ENCODE measurements at regions not wholly inside any gene's neighbourhood (a gene's known extent, or its start where the extent isn't known, plus 50 kb on each side); places are given as distances from the start of the nearest gene placed in this dataset.

- no peaks in the 10 kb centered on the region for H3K36me3 Mint-ChIP-seq (ENCODE audit: low read depth)
- DNase-seq: no peak
- peaks cover 5% of the 10 kb centered on the region for H3K27me3 Mint-ChIP-seq
- no peak for ATAC-seq
- H3K27ac Mint-ChIP-seq: no peak overlapping the region
- H3K4me3 Mint-ChIP-seq: no peak overlapping the region
- no peaks in the 10 kb centered on the region for H3K9me3 ChIP-seq (ENCODE audit: control insufficient read depth, low read length, poor library complexity, severe bottlenecking)
- H3K4me1 Mint-ChIP-seq: peaks cover 6% of the 10 kb centered on the region
These were observed 171.2 kb upstream of the GBE1 start for GRCh38 chr3:81932681-81933080.

GRCh38 chr3:81931265-81932251, 170.1 kb upstream of the GBE1 start:
- Mint-ChIP-seq H3K36me3 (ENCODE audit: low read depth) (no peaks in the 10 kb centered on the region), H3K4me3 (no peak overlapping the region), H3K27me3 (peaks cover 5% of the 10 kb centered on the region), H3K4me1 (peaks cover 6% of the 10 kb centered on the region), H3K27ac (no peak overlapping the region)
- ATAC-seq (no peak), DNase-seq (no peak)
- H3K9me3 ChIP-seq (ENCODE audit: control insufficient read depth, low read length, poor library complexity, severe bottlenecking): no peaks in the 10 kb centered on the region

- H3K9me3 ChIP-seq (ENCODE audit: control insufficient read depth, low read length, poor library complexity, severe bottlenecking): no peaks in the 10 kb centered on the region
- ATAC-seq (no peak), DNase-seq (no peak)
- no peak overlapping the region for H3K4me3 Mint-ChIP-seq
- H3K36me3 Mint-ChIP-seq (ENCODE audit: low read depth): no peaks in the 10 kb centered on the region
- peaks cover 6% of the 10 kb centered on the region for H3K4me1 Mint-ChIP-seq
- no peak overlapping the region for H3K27ac Mint-ChIP-seq
- peaks cover 5% of the 10 kb centered on the region for H3K27me3 Mint-ChIP-seq
These were observed 168.3 kb upstream of the GBE1 start for GRCh38 chr3:81929697-81930096.

- no peak overlapping the region for H3K27ac Mint-ChIP-seq
- H3K27me3 Mint-ChIP-seq: peaks cover 4% of the 10 kb centered on the region
- peaks cover 6% of the 10 kb centered on the region for H3K4me1 Mint-ChIP-seq
- H3K36me3 Mint-ChIP-seq (ENCODE audit: low read depth): no peaks in the 10 kb centered on the region
- no peaks in the 10 kb centered on the region for H3K9me3 ChIP-seq (ENCODE audit: control insufficient read depth, low read length, poor library complexity, severe bottlenecking)
- H3K4me3 Mint-ChIP-seq: no peak overlapping the region
- ATAC-seq: no peak
- no peak for DNase-seq
These were observed 166.4 kb upstream of the GBE1 start for GRCh38 chr3:81927811-81928210.

- no peak overlapping the region for H3K4me3 Mint-ChIP-seq
- DNase-seq (no peak), ATAC-seq (no peak)
- H3K9me3 ChIP-seq (ENCODE audit: control insufficient read depth, low read length, poor library complexity, severe bottlenecking): peaks cover 3% of the 10 kb centered on the region
- peaks cover 6% of the 10 kb centered on the region for H3K4me1 Mint-ChIP-seq
- H3K27ac Mint-ChIP-seq: no peak overlapping the region
- peaks cover 6% of the 10 kb centered on the region for H3K27me3 Mint-ChIP-seq
- H3K36me3 Mint-ChIP-seq (ENCODE audit: low read depth): no peaks in the 10 kb centered on the region
These were observed 163.9 kb upstream of the GBE1 start for GRCh38 chr3:81925385-81925784.

- Mint-ChIP-seq H3K27ac (no peak overlapping the region), H3K27me3 (peaks cover 8% of the 10 kb centered on the region), H3K36me3 (ENCODE audit: low read depth) (no peaks in the 10 kb centered on the region), H3K4me1 (no peaks in the 10 kb centered on the region), H3K4me3 (no peak overlapping the region)
- DNase-seq (no peak), ATAC-seq (no peak)
- peaks cover 3% of the 10 kb centered on the region for H3K9me3 ChIP-seq (ENCODE audit: control insufficient read depth, low read length, poor library complexity, severe bottlenecking)
These were observed 161.6 kb upstream of the GBE1 start for GRCh38 chr3:81923038-81923437.

- Mint-ChIP-seq H3K4me3 (no peak overlapping the region), H3K27ac (no peak overlapping the region), H3K27me3 (peaks cover 15% of the 10 kb centered on the region), H3K4me1 (no peaks in the 10 kb centered on the region), H3K36me3 (ENCODE audit: low read depth) (no peaks in the 10 kb centered on the region)
- DNase-seq: no peak
- ATAC-seq: no peak
- H3K9me3 ChIP-seq (ENCODE audit: control insufficient read depth, low read length, poor library complexity, severe bottlenecking): peaks cover 3% of the 10 kb centered on the region
These were observed 161.0 kb upstream of the GBE1 start for GRCh38 chr3:81922404-81922803.

GRCh38 chr3:81920816-81921215, 159.4 kb upstream of the GBE1 start:
- peaks cover 3% of the 10 kb centered on the region for H3K9me3 ChIP-seq (ENCODE audit: control insufficient read depth, low read length, poor library complexity, severe bottlenecking)
- ATAC-seq (no peak), DNase-seq (no peak)
- H3K4me3 Mint-ChIP-seq: no peak overlapping the region
- H3K27me3 Mint-ChIP-seq: peaks cover 23% of the 10 kb centered on the region
- no peaks in the 10 kb centered on the region for H3K4me1 Mint-ChIP-seq
- H3K36me3 Mint-ChIP-seq (ENCODE audit: low read depth): no peaks in the 10 kb centered on the region
- no peak overlapping the region for H3K27ac Mint-ChIP-seq

GRCh38 chr3:81916890-81917289, 155.4 kb upstream of the GBE1 start:
- H3K4me1 Mint-ChIP-seq: no peaks in the 10 kb centered on the region
- no peaks in the 10 kb centered on the region for H3K36me3 Mint-ChIP-seq (ENCODE audit: low read depth)
- no peak for DNase-seq
- no peak overlapping the region for H3K27ac Mint-ChIP-seq
- no peak for ATAC-seq
- H3K27me3 Mint-ChIP-seq: peaks cover 23% of the 10 kb centered on the region
- peaks cover 2% of the 10 kb centered on the region for H3K9me3 ChIP-seq (ENCODE audit: control insufficient read depth, low read length, poor library complexity, severe bottlenecking)
- no peak overlapping the region for H3K4me3 Mint-ChIP-seq

GRCh38 chr3:81913886-81914663, 152.6 kb upstream of the GBE1 start:
- Mint-ChIP-seq H3K27me3 (peaks cover 18% of the 10 kb centered on the region), H3K4me1 (no peaks in the 10 kb centered on the region), H3K4me3 (no peak overlapping the region), H3K27ac (no peak overlapping the region), H3K36me3 (ENCODE audit: low read depth) (peaks cover 2% of the 10 kb centered on the region)
- H3K9me3 ChIP-seq (ENCODE audit: control insufficient read depth, low read length, poor library complexity, severe bottlenecking): no peaks in the 10 kb centered on the region
- DNase-seq: no peak
- no peak for ATAC-seq

- ATAC-seq (no peak), DNase-seq (no peak)
- Mint-ChIP-seq H3K36me3 (ENCODE audit: low read depth) (peaks cover 2% of the 10 kb centered on the region), H3K27ac (no peak overlapping the region), H3K4me3 (no peak overlapping the region), H3K4me1 (no peaks in the 10 kb centered on the region), H3K27me3 (peaks cover 11% of the 10 kb centered on the region)
- H3K9me3 ChIP-seq (ENCODE audit: control insufficient read depth, low read length, poor library complexity, severe bottlenecking): no peaks in the 10 kb centered on the region
These were observed 149.8 kb upstream of the GBE1 start for GRCh38 chr3:81911221-81911620.

GRCh38 chr3:81910244-81910852, 148.9 kb upstream of the GBE1 start:
- Mint-ChIP-seq H3K4me1 (no peaks in the 10 kb centered on the region), H3K4me3 (no peak overlapping the region), H3K36me3 (ENCODE audit: low read depth) (peaks cover 2% of the 10 kb centered on the region), H3K27ac (no peak overlapping the region), H3K27me3 (peaks cover 13% of the 10 kb centered on the region)
- no peaks in the 10 kb centered on the region for H3K9me3 ChIP-seq (ENCODE audit: control insufficient read depth, low read length, poor library complexity, severe bottlenecking)
- no peak for DNase-seq
- ATAC-seq: no peak

- H3K27ac Mint-ChIP-seq: no peak overlapping the region
- peaks cover 2% of the 10 kb centered on the region for H3K36me3 Mint-ChIP-seq (ENCODE audit: low read depth)
- H3K27me3 Mint-ChIP-seq: peaks cover 18% of the 10 kb centered on the region
- no peak for DNase-seq
- no peaks in the 10 kb centered on the region for H3K4me1 Mint-ChIP-seq
- H3K9me3 ChIP-seq (ENCODE audit: control insufficient read depth, low read length, poor library complexity, severe bottlenecking): no peaks in the 10 kb centered on the region
- no peak for ATAC-seq
- no peak overlapping the region for H3K4me3 Mint-ChIP-seq
These were observed 148.4 kb upstream of the GBE1 start for GRCh38 chr3:81909796-81910195.

All from T-helper 17 cell (primary cell).